DMS114 treated with DMSO at 0.1 percent for 48 hours (cell line): ENCODE measurements at regions not wholly inside any gene's neighbourhood (a gene's known extent, or its start where the extent isn't known, plus 50 kb on each side); places are given as distances from the start of the nearest gene placed in this dataset.

ENCODE experiments used
- DNase-seq: peaks from one replicate; lab custom pipeline; 2025; ENCODE audit not compliant: unreplicated experiment; lab: John Stamatoyannopoulos, UW

GRCh38 chr1:235011599-235012435, 116.8 kb downstream of the TOMM20 start:
- no peak for DNase-seq

GRCh38 chr1:235011064-235011598, 117.5 kb downstream of the TOMM20 start:
- no peak for DNase-seq

- no peak for DNase-seq
Measured at GRCh38 chr1:235009561-235010306, 118.9 kb downstream of the TOMM20 start.

DNA sequence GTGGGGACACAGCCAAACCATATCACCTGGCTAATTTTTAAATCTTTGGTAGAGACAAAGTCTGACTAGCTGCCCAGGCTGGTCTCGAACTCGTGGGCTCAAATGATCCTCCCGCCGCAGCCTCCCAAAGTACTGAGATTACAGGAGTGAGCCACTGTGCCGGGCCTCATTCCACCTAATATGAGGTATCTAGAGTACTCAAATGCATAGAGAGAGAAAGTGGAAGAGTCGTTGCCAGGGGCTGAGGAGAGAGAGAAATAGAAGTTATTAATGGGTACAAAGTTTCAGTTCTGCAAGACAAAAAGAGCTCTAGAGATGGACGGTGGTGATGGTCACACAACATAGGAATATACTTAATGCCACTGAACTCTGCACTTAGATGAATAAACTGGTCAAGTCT, 119.6 kb downstream of the TOMM20 start:
- DNase-seq: no peak

DNA sequence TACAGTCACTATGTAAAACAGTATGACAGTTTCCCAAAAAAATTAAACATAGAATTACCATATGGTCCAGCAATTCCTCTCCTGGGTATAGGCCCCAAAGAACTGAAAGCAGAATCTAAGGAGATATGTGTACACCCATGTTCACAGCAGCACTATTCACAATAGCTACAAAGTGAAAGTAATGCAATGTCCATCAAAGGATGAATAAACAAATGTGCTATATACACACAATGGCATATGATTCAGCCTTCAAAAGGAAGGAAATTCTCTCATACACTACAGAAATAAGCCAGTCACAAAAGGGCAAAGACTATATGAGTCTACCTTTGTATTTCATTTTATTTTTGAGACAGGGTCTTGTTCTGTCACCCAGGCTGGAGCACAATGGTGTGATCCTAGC, 120.4 kb downstream of the TOMM20 start:
- no peak for DNase-seq

DNA sequence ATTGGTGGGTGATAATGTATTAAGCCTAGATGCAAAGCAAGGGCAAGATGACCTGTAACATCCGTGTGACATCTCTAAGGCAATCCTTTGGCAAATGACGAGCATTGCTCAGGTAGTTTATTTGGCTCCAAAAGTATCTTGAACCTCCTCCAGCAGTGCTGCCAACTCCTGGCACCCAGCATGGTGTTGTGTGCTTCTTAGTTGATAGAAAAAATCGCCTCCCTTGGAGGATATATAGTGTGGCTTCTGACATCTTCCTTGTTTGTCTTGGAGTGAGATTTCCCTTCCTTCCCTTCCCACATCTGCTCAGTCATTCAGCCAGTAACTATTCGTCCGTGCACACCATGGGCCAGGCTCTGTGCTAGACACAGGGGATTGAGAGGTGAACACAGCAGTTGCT, 121.8 kb downstream of the TOMM20 start:
- DNase-seq: no peak

DNA sequence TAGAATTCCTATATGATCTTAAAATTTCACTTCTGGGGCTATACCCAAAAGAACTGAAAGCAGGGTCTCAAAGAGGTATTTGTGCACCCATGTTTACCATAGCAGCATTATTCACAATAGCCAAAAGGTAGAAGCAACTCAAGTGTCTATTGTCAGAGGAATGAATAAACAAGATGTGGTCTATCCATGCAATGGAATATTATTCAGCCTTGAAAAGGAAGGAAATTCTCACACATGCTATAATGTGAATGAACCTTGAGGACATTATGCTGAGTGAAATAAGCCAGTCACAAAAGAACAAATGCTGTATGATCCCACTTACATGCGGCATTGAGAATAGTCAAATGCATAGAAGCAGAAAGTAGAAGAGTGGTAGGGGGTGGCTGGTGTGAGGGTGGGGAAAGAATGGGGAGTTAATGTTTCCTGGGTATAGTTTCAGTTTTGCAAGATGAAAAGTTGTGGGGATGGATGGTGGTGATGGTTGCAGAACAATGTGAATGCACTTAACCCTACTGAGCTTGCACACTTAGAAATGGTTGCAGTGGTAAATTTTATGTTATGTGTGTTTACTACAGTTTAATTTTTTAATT, 122.4 kb downstream of the TOMM20 start:
- no peak for DNase-seq

GRCh38 chr1:235004840-235005391, 123.7 kb downstream of the TOMM20 start:
- DNase-seq: no peak

GRCh38 chr1:235004276-235004675, 124.4 kb downstream of the TOMM20 start:
- DNase-seq: no peak

- DNase-seq: no peak
Measured at GRCh38 chr1:235002706-235003300, 125.8 kb downstream of the TOMM20 start.

DNA sequence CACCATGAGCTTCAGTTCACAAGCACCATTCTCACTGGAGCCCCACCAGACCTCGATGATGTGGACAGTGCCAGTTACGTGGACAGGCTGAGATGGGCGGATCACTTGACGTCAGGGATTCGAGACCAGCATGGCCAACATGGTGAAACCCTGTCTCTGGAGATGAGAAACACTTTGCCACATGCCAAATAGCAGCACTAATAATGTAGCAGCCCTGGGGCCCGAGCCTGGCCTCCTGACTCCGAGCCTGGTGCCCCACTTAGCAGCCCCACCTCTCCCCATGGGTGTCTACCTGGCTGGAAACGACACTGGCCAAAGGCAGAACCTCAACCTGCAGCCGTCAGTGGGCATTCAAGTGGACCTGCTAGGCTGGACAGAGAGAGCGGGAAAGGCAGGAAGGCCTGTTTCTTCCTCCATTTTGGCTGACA, 129.1 kb downstream of the TOMM20 start:
- DNase-seq: no peak

DNA sequence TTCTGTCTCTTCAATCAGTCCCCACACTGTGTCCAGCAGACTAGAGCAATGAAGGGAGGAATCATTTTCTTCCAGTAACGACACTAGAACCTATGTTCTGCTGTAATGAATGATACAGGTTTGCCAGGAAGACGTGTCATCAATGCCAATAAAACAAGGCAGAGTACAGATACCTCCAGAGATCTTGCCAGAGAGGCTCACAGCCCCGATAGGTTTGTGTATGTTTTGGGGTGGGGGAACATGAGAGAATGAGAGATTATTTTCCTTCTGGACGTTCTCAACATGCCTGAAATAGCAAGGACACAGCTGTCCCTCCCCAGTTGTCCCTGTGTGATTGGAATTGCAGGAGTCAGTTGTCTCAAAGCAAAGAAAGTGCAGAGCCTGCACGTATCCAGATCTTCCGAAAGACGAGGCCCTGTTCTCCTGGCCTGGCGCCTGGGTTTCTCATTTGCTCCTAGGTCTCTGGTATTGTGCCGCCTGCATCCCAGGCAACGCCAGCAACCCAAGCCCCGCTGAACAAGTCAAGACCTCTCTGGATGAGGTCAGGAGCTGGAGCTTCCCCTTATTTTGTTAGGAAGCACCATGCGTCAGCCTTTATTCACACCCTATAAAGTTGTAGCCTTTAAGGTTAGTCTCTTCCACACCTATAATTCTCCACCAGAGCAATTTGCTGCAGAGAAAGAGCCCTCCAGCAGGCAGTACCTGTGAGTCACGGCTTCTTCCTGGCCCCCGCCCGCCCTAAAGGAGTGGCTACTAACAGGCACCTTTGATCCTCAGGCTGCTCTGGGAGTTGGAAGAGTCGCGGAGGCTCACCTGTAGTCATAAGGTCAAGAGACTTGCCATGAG, 130.5 kb downstream of the TOMM20 start:
- DNase-seq: no peak

DNA sequence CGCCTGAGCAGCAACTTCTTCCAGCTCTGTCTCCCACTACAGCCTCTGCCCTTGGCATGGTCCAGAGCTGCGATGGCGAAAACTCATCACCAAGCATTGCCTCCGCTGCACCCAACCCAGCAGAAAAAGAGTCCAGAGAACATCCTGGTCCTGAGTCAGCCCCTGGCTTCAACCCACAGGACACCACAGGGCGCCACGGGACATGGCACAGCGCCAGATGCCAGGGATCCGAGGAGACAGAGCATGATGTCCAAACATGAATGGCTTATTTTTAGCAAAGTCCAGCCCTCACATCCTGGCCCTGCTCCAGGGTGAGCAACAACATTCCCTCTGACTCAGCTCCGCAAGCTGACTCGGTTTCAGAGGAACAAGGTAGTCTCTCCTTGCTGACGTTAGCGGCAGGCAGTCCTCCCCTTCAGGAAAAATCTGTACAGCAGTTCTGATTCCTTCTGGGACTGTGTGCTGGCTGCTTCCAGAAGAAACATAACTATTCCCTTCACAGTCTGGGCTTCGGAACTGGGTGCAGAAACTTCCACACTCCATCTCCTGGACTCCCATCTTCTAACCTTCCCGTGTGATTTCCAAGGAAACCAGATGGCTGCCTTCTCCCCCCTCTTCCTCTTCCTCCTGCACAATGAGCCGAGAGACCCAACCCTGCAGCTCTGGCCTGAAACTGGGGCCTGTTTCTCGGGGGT, 131.3 kb downstream of the TOMM20 start:
- DNase-seq: no peak

GRCh38 chr1:234996245-234996757, 132.3 kb downstream of the TOMM20 start:
- no peak for DNase-seq

GRCh38 chr1:234994436-234995295, 134.0 kb downstream of the TOMM20 start:
- DNase-seq: no peak

DNA sequence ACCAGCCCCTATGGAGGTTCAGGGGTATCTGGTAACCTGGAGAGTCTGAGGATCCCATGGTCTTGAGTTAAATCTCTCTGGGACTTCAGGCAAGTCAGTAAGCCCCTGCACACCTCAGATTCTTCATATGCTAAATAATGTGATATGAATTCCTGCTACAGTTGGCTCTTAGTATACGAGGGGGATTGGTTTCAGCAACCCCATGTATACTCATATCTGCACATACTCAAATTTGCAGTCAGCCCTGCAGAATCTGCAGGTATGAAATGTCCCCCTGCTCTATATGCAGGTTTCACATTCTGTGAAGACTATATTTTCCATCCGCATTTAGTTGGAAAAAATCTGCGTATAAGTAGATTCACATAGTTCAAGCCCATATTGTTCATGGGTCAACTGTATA, 136.6 kb downstream of the TOMM20 start:
- DNase-seq: no peak

DNA sequence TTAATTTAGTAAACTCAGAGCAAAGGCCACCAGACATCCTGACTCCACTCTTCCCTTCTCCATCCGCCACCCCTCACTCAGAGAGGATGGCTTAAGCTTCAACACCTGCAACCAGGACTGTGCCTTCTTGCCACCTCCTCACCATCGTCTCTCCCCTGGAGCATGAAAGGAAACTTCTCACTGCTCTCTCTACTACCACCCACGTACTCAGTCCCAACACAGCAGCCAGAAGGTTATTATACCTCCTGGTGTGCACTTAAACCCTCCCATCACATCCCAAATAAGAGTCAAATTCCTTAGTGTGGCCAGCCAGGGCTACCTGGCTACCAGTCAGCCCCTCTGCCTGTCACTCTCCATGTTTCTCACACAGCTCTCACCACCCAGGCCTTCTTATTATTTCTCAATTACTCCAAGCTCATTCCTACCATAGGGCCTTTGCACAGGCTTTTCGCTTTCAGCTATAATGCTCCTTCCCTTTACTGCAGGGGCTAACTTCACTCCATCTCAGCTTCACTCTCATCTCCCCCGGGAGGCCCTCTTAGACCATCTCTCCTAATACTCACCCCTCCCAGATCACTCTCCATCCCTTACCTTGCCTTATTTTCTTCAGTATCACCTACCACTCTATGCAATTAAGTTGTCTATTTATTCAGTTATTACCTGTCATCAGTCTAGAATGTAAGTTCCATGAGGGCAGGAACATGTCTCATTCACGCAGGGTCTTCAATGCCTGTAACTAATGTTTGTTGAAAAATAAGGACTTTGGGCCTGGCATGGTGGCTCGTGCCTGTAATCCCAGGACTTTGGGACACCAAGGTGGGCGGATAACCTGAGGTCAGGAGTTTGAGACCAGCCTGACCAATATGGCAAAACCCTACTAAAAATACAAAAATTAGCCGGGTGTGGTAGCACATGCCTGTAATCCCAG, 137.5 kb downstream of the TOMM20 start:
- DNase-seq: no peak
